ENCODE measurements at regions not wholly inside any gene's neighbourhood (a gene's known extent, or its start where the extent isn't known, plus 50 kb on each side); places are given as distances from the start of the nearest gene placed in this dataset.

GRCh38 chr15:100722551-100723314, 120.3 kb downstream of the ASB7 start:
- H3K36me3 ChIP-seq (ENCODE audit: control insufficient read depth in 1 of 2, insufficient read depth in 2 of 2, low read length in 2 of 2) = peaks cover 0 to 3% of the 10 kb centered on the region in 2 donors
- H3K9me3 ChIP-seq (ENCODE audit: control insufficient read depth in 1 of 2, low read length in 2 of 2) = no peaks in the 10 kb centered on the region
- peaks cover 0 to 4% of the 10 kb centered on the region in 2 donors for H3K4me1 ChIP-seq (ENCODE audit: control insufficient read depth in 1 of 2, insufficient read depth in 2 of 2, low read length in 2 of 2)
- no peaks in the 10 kb centered on the region for H3K27me3 ChIP-seq (ENCODE audit: low read depth, low read length)
- peak overlapping the region; percentile 76 for H3K27ac ChIP-seq (ENCODE audit: low read length)
- no peak overlapping the region for H3K4me3 ChIP-seq (ENCODE audit: low read depth in 1 of 2, low read length in 2 of 2)

- Histone ChIP-seq H3K27me3 (ENCODE audit: low read depth, low read length) (no peaks in the 10 kb centered on the region), H3K4me1 (ENCODE audit: control insufficient read depth in 1 of 2, insufficient read depth in 2 of 2, low read length in 2 of 2) (peaks cover 0 to 4% of the 10 kb centered on the region in 2 donors), H3K4me3 (ENCODE audit: low read depth in 1 of 2, low read length in 2 of 2) (no peak overlapping the region), H3K36me3 (ENCODE audit: control insufficient read depth in 1 of 2, insufficient read depth in 2 of 2, low read length in 2 of 2) (peaks cover 0 to 3% of the 10 kb centered on the region in 2 donors), H3K27ac (ENCODE audit: low read length) (no peak overlapping the region), H3K9me3 (ENCODE audit: control insufficient read depth in 1 of 2, low read length in 2 of 2) (no peaks in the 10 kb centered on the region)
These were observed 121.0 kb downstream of the ASB7 start for GRCh38 chr15:100723315-100723801.

GRCh38 chr15:100725121-100726069, 123.0 kb downstream of the ASB7 start:
- Histone ChIP-seq H3K4me3 (ENCODE audit: low read depth in 1 of 2, low read length in 2 of 2) (no peak overlapping the region), H3K27ac (ENCODE audit: low read length) (no peak overlapping the region), H3K36me3 (ENCODE audit: control insufficient read depth in 1 of 2, insufficient read depth in 2 of 2, low read length in 2 of 2) (peaks cover 0 to 3% of the 10 kb centered on the region in 2 donors), H3K9me3 (ENCODE audit: control insufficient read depth in 1 of 2, low read length in 2 of 2) (no peaks in the 10 kb centered on the region), H3K27me3 (ENCODE audit: low read depth, low read length) (no peaks in the 10 kb centered on the region), H3K4me1 (ENCODE audit: control insufficient read depth in 1 of 2, insufficient read depth in 2 of 2, low read length in 2 of 2) (peaks cover 0 to 4% of the 10 kb centered on the region in 2 donors)

- peaks cover 0 to 4% of the 10 kb centered on the region in 2 donors for H3K4me1 ChIP-seq (ENCODE audit: control insufficient read depth in 1 of 2, insufficient read depth in 2 of 2, low read length in 2 of 2)
- peaks cover 0 to 3% of the 10 kb centered on the region in 2 donors for H3K36me3 ChIP-seq (ENCODE audit: control insufficient read depth in 1 of 2, insufficient read depth in 2 of 2, low read length in 2 of 2)
- no peak overlapping the region for H3K27ac ChIP-seq (ENCODE audit: low read length)
- no peaks in the 10 kb centered on the region for H3K27me3 ChIP-seq (ENCODE audit: low read depth, low read length)
- H3K4me3 ChIP-seq (ENCODE audit: low read depth in 1 of 2, low read length in 2 of 2) = no peak overlapping the region
- no peaks in the 10 kb centered on the region for H3K9me3 ChIP-seq (ENCODE audit: control insufficient read depth in 1 of 2, low read length in 2 of 2)
These were observed 123.7 kb downstream of the ASB7 start for GRCh38 chr15:100726070-100726420.

GRCh38 chr15:100726421-100727190, 124.2 kb downstream of the ASB7 start:
- no peaks in the 10 kb centered on the region for H3K9me3 ChIP-seq (ENCODE audit: control insufficient read depth in 1 of 2, low read length in 2 of 2)
- H3K27me3 ChIP-seq (ENCODE audit: low read depth, low read length) = no peaks in the 10 kb centered on the region
- H3K27ac ChIP-seq (ENCODE audit: low read length) = no peak overlapping the region
- peaks cover 0 to 3% of the 10 kb centered on the region in 2 donors for H3K36me3 ChIP-seq (ENCODE audit: control insufficient read depth in 1 of 2, insufficient read depth in 2 of 2, low read length in 2 of 2)
- no peak overlapping the region for H3K4me3 ChIP-seq (ENCODE audit: low read depth in 1 of 2, low read length in 2 of 2)
- H3K4me1 ChIP-seq (ENCODE audit: control insufficient read depth in 1 of 2, insufficient read depth in 2 of 2, low read length in 2 of 2) = peaks cover 0 to 4% of the 10 kb centered on the region in 2 donors

- no peak overlapping the region for H3K4me3 ChIP-seq (ENCODE audit: low read depth in 1 of 2, low read length in 2 of 2)
- peaks cover 0 to under 1% of the 10 kb centered on the region in 2 donors for H3K4me1 ChIP-seq (ENCODE audit: control insufficient read depth in 1 of 2, insufficient read depth in 2 of 2, low read length in 2 of 2)
- no peaks in the 10 kb centered on the region for H3K27me3 ChIP-seq (ENCODE audit: low read depth, low read length)
- H3K9me3 ChIP-seq (ENCODE audit: control insufficient read depth in 1 of 2, low read length in 2 of 2) = no peaks in the 10 kb centered on the region
- H3K27ac ChIP-seq (ENCODE audit: low read length) = no peak overlapping the region
- no peaks in the 10 kb centered on the region for H3K36me3 ChIP-seq (ENCODE audit: control insufficient read depth in 1 of 2, insufficient read depth in 2 of 2, low read length in 2 of 2)
These were observed 125.0 kb downstream of the ASB7 start for GRCh38 chr15:100727291-100727851.

GRCh38 chr15:100728371-100729201, 126.2 kb downstream of the ASB7 start:
- Histone ChIP-seq H3K27me3 (ENCODE audit: low read depth, low read length) (no peaks in the 10 kb centered on the region), H3K4me1 (ENCODE audit: control insufficient read depth in 1 of 2, insufficient read depth in 2 of 2, low read length in 2 of 2) (peaks cover 0 to 3% of the 10 kb centered on the region in 2 donors), H3K27ac (ENCODE audit: low read length) (no peak overlapping the region), H3K9me3 (ENCODE audit: control insufficient read depth in 1 of 2, low read length in 2 of 2) (no peaks in the 10 kb centered on the region), H3K36me3 (ENCODE audit: control insufficient read depth in 1 of 2, insufficient read depth in 2 of 2, low read length in 2 of 2) (no peaks in the 10 kb centered on the region), H3K4me3 (ENCODE audit: low read depth in 1 of 2, low read length in 2 of 2) (no peak overlapping the region)

GRCh38 chr15:100729461-100729860, 127.1 kb downstream of the ASB7 start:
- Histone ChIP-seq H3K4me1 (ENCODE audit: control insufficient read depth in 1 of 2, insufficient read depth in 2 of 2, low read length in 2 of 2) (peaks cover 0 to 3% of the 10 kb centered on the region in 2 donors), H3K27me3 (ENCODE audit: low read depth, low read length) (no peaks in the 10 kb centered on the region)

GRCh38 chr15:100730129-100730528, 127.7 kb downstream of the ASB7 start:
- H3K27ac ChIP-seq (ENCODE audit: low read length) = no peak overlapping the region
- H3K4me1 ChIP-seq (ENCODE audit: control insufficient read depth in 1 of 2, insufficient read depth in 2 of 2, low read length in 2 of 2) = peaks cover 0 to 3% of the 10 kb centered on the region in 2 donors

More at GRCh38 chr15:100729461-100729860, 127.1 kb downstream of the ASB7 start:
- Histone ChIP-seq H3K27ac (ENCODE audit: low read length) (no peak overlapping the region), H3K4me3 (ENCODE audit: low read depth in 1 of 2, low read length in 2 of 2) (no peak overlapping the region), H3K36me3 (ENCODE audit: control insufficient read depth in 1 of 2, insufficient read depth in 2 of 2, low read length in 2 of 2) (no peaks in the 10 kb centered on the region), H3K9me3 (ENCODE audit: control insufficient read depth in 1 of 2, low read length in 2 of 2) (no peaks in the 10 kb centered on the region)

GRCh38 chr15:100730655-100731266, 128.4 kb downstream of the ASB7 start:
- no peak overlapping the region for H3K27ac ChIP-seq (ENCODE audit: low read length)
- no peaks in the 10 kb centered on the region for H3K36me3 ChIP-seq (ENCODE audit: control insufficient read depth in 1 of 2, insufficient read depth in 2 of 2, low read length in 2 of 2)
- peaks cover 0 to 3% of the 10 kb centered on the region in 2 donors for H3K4me1 ChIP-seq (ENCODE audit: control insufficient read depth in 1 of 2, insufficient read depth in 2 of 2, low read length in 2 of 2)
- H3K4me3 ChIP-seq (ENCODE audit: low read depth in 1 of 2, low read length in 2 of 2) = no peak overlapping the region
- H3K27me3 ChIP-seq (ENCODE audit: low read depth, low read length) = no peaks in the 10 kb centered on the region
- H3K9me3 ChIP-seq (ENCODE audit: control insufficient read depth in 1 of 2, low read length in 2 of 2) = no peaks in the 10 kb centered on the region

More at GRCh38 chr15:100730129-100730528, 127.7 kb downstream of the ASB7 start:
- no peak overlapping the region for H3K4me3 ChIP-seq (ENCODE audit: low read depth in 1 of 2, low read length in 2 of 2)
- no peaks in the 10 kb centered on the region for H3K9me3 ChIP-seq (ENCODE audit: control insufficient read depth in 1 of 2, low read length in 2 of 2)
- no peaks in the 10 kb centered on the region for H3K27me3 ChIP-seq (ENCODE audit: low read depth, low read length)
- no peaks in the 10 kb centered on the region for H3K36me3 ChIP-seq (ENCODE audit: control insufficient read depth in 1 of 2, insufficient read depth in 2 of 2, low read length in 2 of 2)
